A549 (cell line): ENCODE measurements at regions not wholly inside any gene's neighbourhood (a gene's known extent, or its start where the extent isn't known, plus 50 kb on each side); places are given as distances from the start of the nearest gene placed in this dataset.
A peak's percentile ranks its signal among the peaks of the same experiment; 100 is the strongest.

Experiments
- ATAC-seq, 2 experiments: fragments of 200-7000 bp in 1 of 2; fragments of >200 bp in 1 of 2; cut with Nextera tagmentation in 1 of 2; cut with Tn5 transposase in 1 of 2; 3 replicates each; pipeline versions ENCODE4 v1.8.0 to v1.9.1; 2018 to 2020; ENCODE audit warnings: mild to moderate bottlenecking in 1 of 2, moderate library complexity in 1 of 2
- CTCF ChIA-PET: fragments of 300-600 bp; sonication (Branson Sonifier 250); formaldehyde crosslinking; extraction: SDS; loops from one replicate; lab custom pipeline; 2021; ENCODE audit warnings: antibody characterized with exemption, inconsistent platforms; lab: Yijun Ruan, JAX
- POLR2A ChIA-PET: fragments of 350-600 bp; formaldehyde crosslinking; extraction: SDS; loops from one replicate; lab custom pipeline; 2021; ENCODE audit warnings: antibody characterized with exemption, inconsistent platforms; lab: Yijun Ruan, JAX
- DNase-seq, 2 experiments: peaks; one replicate each; pipeline versions ENCODE4 v3.0.0 to v3.0.0-alpha.2; 2011 to 2016; ENCODE audit warnings: low read depth in 1 of 2, low spot score in 1 of 2
- FAIRE-seq: peaks from 2 replicates; lab custom pipeline; 2011; peaks lifted over from hg19 to GRCh38; lab: Jason Lieb, UNC
- H3K27ac ChIP-seq, 2 experiments: fragments of >200 bp; sonication (Bioruptor Twin); formaldehyde crosslinking; 3 replicates each; pipeline ENCODE4 v1.5.1; 2016 to 2017
- H3K4me1 ChIP-seq: fragments of >200 bp; sonication (Bioruptor Twin); formaldehyde crosslinking; 3 replicates; pipeline ENCODE4 v1.6.1; 2016
- H3K4me2 ChIP-seq: fragments of >200 bp; sonication (Bioruptor Twin); formaldehyde crosslinking; 3 replicates; pipeline ENCODE4 v1.6.1; 2016
- H3K4me3 ChIP-seq: fragments of >200 bp; sonication (Bioruptor Twin); formaldehyde crosslinking; 3 replicates; pipeline ENCODE4 v1.5.1; 2016
- H3K9me3 ChIP-seq: fragments of >200 bp; sonication (Bioruptor Twin); formaldehyde crosslinking; 3 replicates; pipeline ENCODE4 v1.6.1; 2016
- ATOH8 ChIP-seq: fragments of 250-450 bp; sonication (Bioruptor Pico); IDR thresholded peaks from 2 replicates; pipeline ENCODE4 v1.5.0; 2020; ENCODE audit warnings: low read depth, mild to moderate bottlenecking, moderate library complexity
- BHLHE40 ChIP-seq: IDR thresholded peaks from 2 replicates; pipeline ENCODE4 v1.6.1; 2012; ENCODE audit warnings: low read depth, low read length, inconsistent platforms
- CBX8 ChIP-seq: fragments of 200-600 bp; sonication (generic); IDR thresholded peaks from 2 replicates; pipeline ENCODE4 v1.6.1; 2016
- CEBPB ChIP-seq, 2 experiments: fragments of >200 bp in 1 of 2; sonication (Bioruptor Twin) in 1 of 2; formaldehyde crosslinking in 1 of 2; IDR thresholded peaks; 2 replicates each; pipeline ENCODE4 v1.6.1; 2012 to 2016
- CHD4 ChIP-seq: fragments of 200-600 bp; sonication (generic); IDR thresholded peaks from 2 replicates; pipeline ENCODE4 v1.6.1; 2016; ENCODE audit warnings: antibody characterized with exemption, mild to moderate bottlenecking, borderline replicate concordance
- E2F6 ChIP-seq: IDR thresholded peaks from 2 replicates; pipeline ENCODE4 v1.6.1; 2012; ENCODE audit warnings: low read depth, borderline replicate concordance
- EP300 ChIP-seq, 2 experiments: fragments of >200 bp; sonication (Bioruptor Twin); formaldehyde crosslinking; IDR thresholded peaks; 2 replicates in 1 of 2; 3 replicates in 1 of 2; pipeline ENCODE4 v1.6.1; 2016 to 2017
- FOSL2 ChIP-seq, 2 experiments: fragments of 450-650 bp in 1 of 2; fragments of >200 bp in 1 of 2; sonication (Bioruptor Twin) in 1 of 2; formaldehyde crosslinking; IDR thresholded peaks; 2 replicates each; pipeline versions ENCODE4 v1.5.0 to v1.6.1; 2016 to 2020; ENCODE audit warnings: mild to moderate bottlenecking in 1 of 2, moderate library complexity in 1 of 2
- GATA3 ChIP-seq: IDR thresholded peaks from 2 replicates; pipeline ENCODE4 v1.6.1; 2012; ENCODE audit warnings: borderline replicate concordance
- HDAC2 ChIP-seq: fragments of 200-600 bp; sonication (generic); IDR thresholded peaks from 2 replicates; pipeline ENCODE4 v1.6.1; 2016
- HES2 ChIP-seq: fragments of >200 bp; sonication (Bioruptor Twin); formaldehyde crosslinking; IDR thresholded peaks from 2 replicates; pipeline ENCODE4 v1.6.1; 2016
- HEYL ChIP-seq: fragments of 250-450 bp; sonication (Bioruptor Pico); IDR thresholded peaks from 2 replicates; pipeline ENCODE4 v1.8.0; 2021; ENCODE audit warnings: mild to moderate bottlenecking, moderate library complexity
- HOXB13 ChIP-seq: fragments of 250-450 bp; sonication (Bioruptor Pico); IDR thresholded peaks from 2 replicates; pipeline ENCODE4 v1.5.0; 2020; ENCODE audit warnings: low read depth, mild to moderate bottlenecking, moderate library complexity
- JUN ChIP-seq, 2 experiments: fragments of >200 bp; sonication (Bioruptor Twin); formaldehyde crosslinking; IDR thresholded peaks; 2 replicates in 1 of 2; 3 replicates in 1 of 2; pipeline ENCODE4 v1.6.1; 2016 to 2017
- JUNB ChIP-seq: fragments of >200 bp; sonication (Bioruptor Twin); formaldehyde crosslinking; IDR thresholded peaks from 2 replicates; pipeline ENCODE4 v1.6.1; 2016
- KDM1A ChIP-seq: fragments of 200-600 bp; sonication (generic); IDR thresholded peaks from 2 replicates; pipeline ENCODE4 v1.6.1; 2016; ENCODE audit warnings: low read depth, mild to moderate bottlenecking
- MAFK ChIP-seq: fragments of 450-650 bp; IDR thresholded peaks from 2 replicates; pipeline ENCODE4 v1.6.1; 2014; ENCODE audit not compliant: partially characterized antibody
- MAX ChIP-seq: IDR thresholded peaks from 2 replicates; pipeline ENCODE4 v1.6.1; 2012
- MAZ ChIP-seq: fragments of 150-350 bp; IDR thresholded peaks from 2 replicates; pipeline ENCODE4 v1.6.1; 2014; ENCODE audit warnings: antibody characterized with exemption, low read depth, low read length, borderline replicate concordance
- NPAS2 ChIP-seq: fragments of 250-450 bp; sonication (Bioruptor Pico); IDR thresholded peaks from 2 replicates; pipeline ENCODE4 v1.8.0; 2022; ENCODE audit warnings: mild to moderate bottlenecking, moderate library complexity, borderline replicate concordance
- POLR2A ChIP-seq: IDR thresholded peaks from 2 replicates; pipeline ENCODE4 v1.6.1; 2012; ENCODE audit warnings: mild to moderate bottlenecking, low read length
- POLR2AphosphoS2 ChIP-seq: conservative IDR thresholded peaks from 2 replicates; pipeline ENCODE4 v1.6.1; 2012; ENCODE audit warnings: low read length, improper control_type of control experiment, inconsistent platforms
- RAD21 ChIP-seq, 2 experiments: fragments of >200 bp in 1 of 2; sonication (Bioruptor Twin) in 1 of 2; formaldehyde crosslinking in 1 of 2; IDR thresholded peaks in 1 of 2; conservative IDR thresholded peaks in 1 of 2; 2 replicates in 1 of 2; 3 replicates in 1 of 2; pipeline ENCODE4 v1.6.1; 2012 to 2018; ENCODE audit warnings: inconsistent platforms in 1 of 2
- RARB ChIP-seq: fragments of 250-450 bp; sonication (Bioruptor Pico); IDR thresholded peaks from 2 replicates; pipeline ENCODE4 v1.8.0; 2021; ENCODE audit warnings: mild to moderate bottlenecking, moderate library complexity
- RFX5 ChIP-seq: fragments of 450-650 bp; IDR thresholded peaks from 2 replicates; pipeline ENCODE4 v1.7.1; 2014; ENCODE audit warnings: antibody characterized with exemption, mild to moderate bottlenecking, moderate library complexity
- RNF2 ChIP-seq: fragments of 200-600 bp; sonication (generic); IDR thresholded peaks from 2 replicates; pipeline ENCODE4 v1.6.1; 2016; ENCODE audit warnings: low read depth, mild to moderate bottlenecking, antibody characterized with exemption, moderate library complexity, borderline replicate concordance
- TFCP2L1 ChIP-seq: fragments of 250-450 bp; sonication (Bioruptor Pico); IDR thresholded peaks from 2 replicates; pipeline ENCODE4 v1.5.0; 2021; ENCODE audit warnings: mild to moderate bottlenecking
- ZC3H11A ChIP-seq: fragments of 450-650 bp; IDR thresholded peaks from 2 replicates; pipeline ENCODE4 v1.6.1; 2014; ENCODE audit warnings: antibody characterized with exemption, mild to moderate bottlenecking
- ZFP36 ChIP-seq: fragments of 450-650 bp; IDR thresholded peaks from 2 replicates; pipeline ENCODE4 v1.6.1; 2014; ENCODE audit warnings: borderline replicate concordance; ENCODE audit not compliant: partially characterized antibody
- ZNF302 ChIP-seq: fragments of 250-450 bp; sonication (Bioruptor Pico); IDR thresholded peaks from 2 replicates; pipeline ENCODE4 v1.9.0; 2021; ENCODE audit warnings: inconsistent platforms, mild to moderate bottlenecking, moderate library complexity
- WGBS: methylation state at CpG from one replicate; pipeline ENCODE4 v1.1.6; 2017; ENCODE audit errors: missing lambda C conversion rate; 5-methylcytosine and 5-hydroxymethylcytosine counted together
- TF ChIP-seq, protein P1 (sequence below): fragments of >200 bp; sonication (Bioruptor Twin); formaldehyde crosslinking; IDR thresholded peaks from 3 replicates; pipeline ENCODE4 v1.6.1; 2016
- TF ChIP-seq, protein P2 (sequence below): fragments of 250-450 bp; sonication (Bioruptor Pico); IDR thresholded peaks from 2 replicates; pipeline ENCODE4 v1.5.0; 2021; ENCODE audit warnings: mild to moderate bottlenecking, moderate library complexity, borderline replicate concordance
- TF ChIP-seq, protein P3 (sequence below): fragments of 150-350 bp; IDR thresholded peaks from 2 replicates; pipeline ENCODE4 v1.6.1; 2014; ENCODE audit warnings: low read depth, mild to moderate bottlenecking, low read length
- TF ChIP-seq, protein P4 (sequence below): IDR thresholded peaks from 2 replicates; pipeline ENCODE4 v1.6.1; 2012

DNA sequence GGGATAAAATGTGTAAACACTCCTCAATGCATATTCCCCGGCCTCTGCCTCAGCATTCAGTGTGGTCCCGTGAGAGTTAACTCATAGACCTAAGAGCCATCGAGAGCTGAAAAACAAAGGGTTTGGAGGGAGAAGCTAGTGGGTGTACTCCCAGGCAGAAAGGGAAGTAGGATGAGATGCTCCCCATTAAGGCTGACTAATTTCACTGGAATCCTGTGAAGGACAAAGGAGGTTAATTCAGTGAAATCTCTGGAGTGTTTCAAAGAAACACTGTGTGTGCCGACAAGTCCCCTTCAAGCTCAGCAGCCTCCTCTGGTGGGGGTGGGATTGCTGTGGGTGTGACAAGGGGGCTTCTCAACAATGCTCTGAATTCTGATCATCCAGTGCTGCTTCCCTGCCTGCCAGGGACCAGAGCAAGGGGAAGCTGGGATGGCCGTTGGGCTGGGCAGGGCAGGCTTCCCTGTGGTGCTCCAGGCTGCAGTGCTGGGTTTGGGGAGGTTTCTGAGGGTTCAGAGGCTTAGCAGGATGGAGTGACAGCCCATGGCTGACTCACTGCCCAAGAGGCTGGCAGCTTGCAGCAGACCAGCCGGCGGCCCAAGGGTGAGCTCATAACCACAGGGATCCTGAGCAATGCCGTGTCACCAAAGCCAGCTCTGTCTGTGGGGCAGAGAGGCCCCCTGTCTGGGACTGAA, 61.4 kb upstream of the BMAL1 start:
- WGBS, result 4% methylated on average over 7 of the region's 8 CpGs
- POLR2A ChIA-PET, result interaction anchor here (0.5 to 2.0 kb wide), 10 partner anchors 9 to 247 kb away, joined by 3 to 32 read pairs (median 4); partner anchors contain the start of gene BTBD10
- TF ChIP-seq HES2 (no peak), TFCP2L1 (CRISPR knock-in tag) (no peak), CEBPB (IDR thresholded peaks at IDR 0.05) (peak in 1 of 2 experiments; percentile 34; a peak in 2 of 4 replicates), MAZ (no peak), CBX8 (no peak), EP300 (IDR thresholded peaks at IDR 0.05) (peak in 1 of 2 experiments; percentile 65; a peak in 1 of 5 replicates), ZFP36 (no peak), JUNB (peak; percentile 61), RAD21 (conservative IDR thresholded peaks at IDR 0.05 in 1 of 2, IDR thresholded peaks at IDR 0.05 in 1 of 2) (peak in 1 of 2 experiments; percentile 15; a peak in 3 of 5 replicates), ZNF302 (CRISPR knock-in tag) (no peak), MAX (peak; percentile 80), FOSL2 (IDR thresholded peaks at IDR 0.05) (peak; percentile 41; the same call in 1 of the 2 replicates), FOSL2 (CRISPR knock-in tag; IDR thresholded peaks at IDR 0.05) (peak; percentile 86), HDAC2 (no peak), JUN (IDR thresholded peaks at IDR 0.05) (peak; percentile 26 to 70; a peak in 3 of 5 replicates), GATA3 (peak; percentile 44; the same call in 1 of the 2 replicates), HEYL (no peak), BHLHE40 (no peak), MAFK (no peak), RARB (CRISPR knock-in tag) (no peak), POLR2A (no peak), RFX5 (no peak), KDM1A (no peak), ZC3H11A (no peak), E2F6 (peak; percentile 34; the same call in 1 of the 2 replicates), POLR2AphosphoS2 (no peak), ATOH8 (0 out of 2 replicates have a peak, but pooled peaks have one; percentile 38), HOXB13 (CRISPR knock-in tag) (no peak), NPAS2 (no peak), RNF2 (no peak), CHD4 (no peak)
- TF ChIP-seq, protein P1, sequence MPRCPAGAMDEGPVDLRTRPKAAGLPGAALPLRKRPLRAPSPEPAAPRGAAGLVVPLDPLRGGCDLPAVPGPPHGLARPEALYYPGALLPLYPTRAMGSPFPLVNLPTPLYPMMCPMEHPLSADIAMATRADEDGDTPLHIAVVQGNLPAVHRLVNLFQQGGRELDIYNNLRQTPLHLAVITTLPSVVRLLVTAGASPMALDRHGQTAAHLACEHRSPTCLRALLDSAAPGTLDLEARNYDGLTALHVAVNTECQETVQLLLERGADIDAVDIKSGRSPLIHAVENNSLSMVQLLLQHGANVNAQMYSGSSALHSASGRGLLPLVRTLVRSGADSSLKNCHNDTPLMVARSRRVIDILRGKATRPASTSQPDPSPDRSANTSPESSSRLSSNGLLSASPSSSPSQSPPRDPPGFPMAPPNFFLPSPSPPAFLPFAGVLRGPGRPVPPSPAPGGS, result no peak
- TF ChIP-seq, protein P2, sequence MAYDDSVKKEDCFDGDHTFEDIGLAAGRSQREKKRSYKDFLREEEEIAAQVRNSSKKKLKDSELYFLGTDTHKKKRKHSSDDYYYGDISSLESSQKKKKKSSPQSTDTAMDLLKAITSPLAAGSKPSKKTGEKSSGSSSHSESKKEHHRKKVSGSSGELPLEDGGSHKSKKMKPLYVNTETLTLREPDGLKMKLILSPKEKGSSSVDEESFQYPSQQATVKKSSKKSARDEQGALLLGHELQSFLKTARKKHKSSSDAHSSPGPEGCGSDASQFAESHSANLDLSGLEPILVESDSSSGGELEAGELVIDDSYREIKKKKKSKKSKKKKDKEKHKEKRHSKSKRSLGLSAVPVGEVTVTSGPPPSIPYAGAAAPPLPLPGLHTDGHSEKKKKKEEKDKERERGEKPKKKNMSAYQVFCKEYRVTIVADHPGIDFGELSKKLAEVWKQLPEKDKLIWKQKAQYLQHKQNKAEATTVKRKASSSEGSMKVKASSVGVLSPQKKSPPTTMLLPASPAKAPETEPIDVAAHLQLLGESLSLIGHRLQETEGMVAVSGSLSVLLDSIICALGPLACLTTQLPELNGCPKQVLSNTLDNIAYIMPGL (CRISPR knock-in tag), result no peak
- TF ChIP-seq, protein P3, sequence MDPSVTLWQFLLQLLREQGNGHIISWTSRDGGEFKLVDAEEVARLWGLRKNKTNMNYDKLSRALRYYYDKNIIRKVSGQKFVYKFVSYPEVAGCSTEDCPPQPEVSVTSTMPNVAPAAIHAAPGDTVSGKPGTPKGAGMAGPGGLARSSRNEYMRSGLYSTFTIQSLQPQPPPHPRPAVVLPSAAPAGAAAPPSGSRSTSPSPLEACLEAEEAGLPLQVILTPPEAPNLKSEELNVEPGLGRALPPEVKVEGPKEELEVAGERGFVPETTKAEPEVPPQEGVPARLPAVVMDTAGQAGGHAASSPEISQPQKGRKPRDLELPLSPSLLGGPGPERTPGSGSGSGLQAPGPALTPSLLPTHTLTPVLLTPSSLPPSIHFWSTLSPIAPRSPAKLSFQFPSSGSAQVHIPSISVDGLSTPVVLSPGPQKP, result no peak
- TF ChIP-seq, protein P4, sequence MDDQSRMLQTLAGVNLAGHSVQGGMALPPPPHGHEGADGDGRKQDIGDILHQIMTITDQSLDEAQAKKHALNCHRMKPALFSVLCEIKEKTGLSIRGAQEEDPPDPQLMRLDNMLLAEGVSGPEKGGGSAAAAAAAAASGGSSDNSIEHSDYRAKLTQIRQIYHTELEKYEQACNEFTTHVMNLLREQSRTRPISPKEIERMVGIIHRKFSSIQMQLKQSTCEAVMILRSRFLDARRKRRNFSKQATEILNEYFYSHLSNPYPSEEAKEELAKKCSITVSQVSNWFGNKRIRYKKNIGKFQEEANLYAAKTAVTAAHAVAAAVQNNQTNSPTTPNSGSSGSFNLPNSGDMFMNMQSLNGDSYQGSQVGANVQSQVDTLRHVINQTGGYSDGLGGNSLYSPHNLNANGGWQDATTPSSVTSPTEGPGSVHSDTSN, result peak; percentile 78; the same call in 1 of the 2 replicates

More for the DNA sequence above, 61.4 kb upstream of the BMAL1 start:
- peak; percentile 97 for FAIRE-seq
- peak overlapping the region; percentile 78 for H3K4me2 ChIP-seq
- ATAC-seq, result peak; percentile 96 to 97
- DNase-seq, result peak; percentile 90 to 91
- H3K4me3 ChIP-seq, result peak overlapping the region; percentile 15; the same call in 1 of the 3 replicates
- H3K9me3 ChIP-seq, result no peaks in the 10 kb centered on the region
- CTCF ChIA-PET, result interaction anchor here (0.6 to 14.1 kb wide), 15 partner anchors 9 to 1035 kb away, joined by 3 to 320 read pairs (median 6); no protein-coding TSS in a partner anchor
- peaks cover 35% of the 10 kb centered on the region for H3K4me1 ChIP-seq
- H3K27ac ChIP-seq, result peak overlapping the region; percentile 89 to 91
